ENCODE measurements at regions not wholly inside any gene's neighbourhood (a gene's known extent, or its start where the extent isn't known, plus 50 kb on each side); places are given as distances from the start of the nearest gene placed in this dataset.

- DNase-seq = no peak
Observed at GRCh38 chr17:6941989-6942388, 53.9 kb upstream of the ALOX12 start.

DNA sequence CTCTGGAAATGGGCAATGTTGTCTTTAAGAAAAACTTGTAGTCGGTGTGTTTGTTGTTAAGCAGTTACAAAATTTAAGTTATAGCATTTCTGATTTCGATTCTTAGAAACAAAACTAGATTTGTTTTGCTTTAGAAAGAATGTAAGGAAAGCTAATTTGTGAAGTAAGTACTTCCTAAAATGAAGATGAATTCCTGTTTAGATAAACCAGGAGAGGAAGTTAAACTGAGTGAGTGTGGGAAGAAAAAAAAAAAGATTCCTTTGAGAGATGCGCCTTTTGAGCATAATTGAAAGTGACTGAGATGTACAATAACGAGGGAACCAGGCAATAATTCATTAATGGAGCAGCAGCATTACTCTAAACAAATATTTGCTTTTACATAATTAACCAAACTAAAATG, 52.4 kb upstream of the ALOX12 start:
- no peak for DNase-seq

Measured in CD4-positive, alpha-beta T cell treated with Interleukin-4 for 4 hours (primary cell).